Mucosa of stomach (tissue), 1 donor: ENCODE measurements at regions not wholly inside any gene's neighbourhood (a gene's known extent, or its start where the extent isn't known, plus 50 kb on each side); places are given as distances from the start of the nearest gene placed in this dataset.

Source experiments
- H3K27me3 ChIP-seq: one replicate; pipeline ENCODE4 v1.7.0; 2013; ENCODE audit warnings: mild to moderate bottlenecking, low read length; ENCODE audit not compliant: control insufficient read depth, insufficient read depth
- H3K36me3 ChIP-seq: one replicate; pipeline ENCODE4 v1.7.0; 2013; ENCODE audit warnings: low read length; ENCODE audit not compliant: control insufficient read depth, insufficient read depth
- H3K4me1 ChIP-seq: one replicate; pipeline ENCODE4 v1.7.0; 2013; ENCODE audit warnings: mild to moderate bottlenecking, low read length; ENCODE audit not compliant: control insufficient read depth, insufficient read depth
- H3K4me3 ChIP-seq: one replicate; pipeline ENCODE4 v1.7.0; 2013; ENCODE audit warnings: low read length
- H3K9ac ChIP-seq: one replicate; pipeline ENCODE4 v1.7.0; 2013; ENCODE audit warnings: mild to moderate bottlenecking, low read length, moderate library complexity
- H3K9me3 ChIP-seq: one replicate; pipeline ENCODE4 v1.7.0; 2013; ENCODE audit warnings: mild to moderate bottlenecking, low read length, moderate library complexity; ENCODE audit not compliant: control insufficient read depth
- donor health status: Pancreatic carcinoma.

GRCh38 chr2:42893047-42893758 is 100.8 kb upstream of the HAAO start:
- H3K9me3 ChIP-seq: no peaks in the 10 kb centered on the region
- no peak overlapping the region for H3K9ac ChIP-seq
- no peaks in the 10 kb centered on the region for H3K36me3 ChIP-seq
- no peak overlapping the region for H3K4me3 ChIP-seq
- no peaks in the 10 kb centered on the region for H3K27me3 ChIP-seq
- H3K4me1 ChIP-seq: no peaks in the 10 kb centered on the region

GRCh38 chr2:42890791-42891355 is 98.5 kb upstream of the HAAO start:
- Histone ChIP-seq H3K9ac (no peak overlapping the region), H3K27me3 (no peaks in the 10 kb centered on the region), H3K4me3 (no peak overlapping the region), H3K4me1 (no peaks in the 10 kb centered on the region), H3K36me3 (no peaks in the 10 kb centered on the region), H3K9me3 (no peaks in the 10 kb centered on the region)

- H3K27me3 ChIP-seq: no peaks in the 10 kb centered on the region
- no peak overlapping the region for H3K9ac ChIP-seq
- no peak overlapping the region for H3K4me3 ChIP-seq
- H3K9me3 ChIP-seq: no peaks in the 10 kb centered on the region
- H3K4me1 ChIP-seq: no peaks in the 10 kb centered on the region
- no peaks in the 10 kb centered on the region for H3K36me3 ChIP-seq
These were observed 96.2 kb upstream of the HAAO start for GRCh38 chr2:42888321-42889245.

- H3K4me1 ChIP-seq: no peaks in the 10 kb centered on the region
- no peak overlapping the region for H3K4me3 ChIP-seq
- no peaks in the 10 kb centered on the region for H3K27me3 ChIP-seq
- H3K9me3 ChIP-seq: no peaks in the 10 kb centered on the region
- H3K9ac ChIP-seq: no peak overlapping the region
- H3K36me3 ChIP-seq: no peaks in the 10 kb centered on the region
These were observed 94.5 kb upstream of the HAAO start for GRCh38 chr2:42886921-42887320.

DNA sequence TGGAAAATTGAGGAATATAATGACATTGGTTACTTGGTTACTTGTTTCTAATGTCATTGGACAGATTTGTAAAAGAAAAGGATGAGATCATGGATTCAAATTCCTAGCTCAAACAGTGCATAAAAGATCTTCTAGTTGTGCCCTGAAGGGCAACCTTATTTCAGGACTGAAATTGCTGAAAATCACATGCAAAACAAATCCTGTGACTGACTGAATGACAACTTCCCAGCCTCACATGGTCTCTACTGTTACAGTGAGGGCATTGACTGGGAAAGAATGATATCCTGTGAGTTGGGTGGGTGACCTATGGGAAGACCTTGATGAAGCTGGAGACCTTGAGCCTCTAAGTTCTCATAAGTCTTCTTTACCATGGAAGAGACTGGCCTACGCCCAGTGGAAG is 90.4 kb upstream of the HAAO start:
- Histone ChIP-seq H3K27me3 (no peaks in the 10 kb centered on the region), H3K36me3 (no peaks in the 10 kb centered on the region), H3K9me3 (no peaks in the 10 kb centered on the region), H3K4me3 (no peak overlapping the region), H3K9ac (no peak overlapping the region), H3K4me1 (peaks cover 7% of the 10 kb centered on the region)

GRCh38 chr2:42881732-42882131 is 89.3 kb upstream of the HAAO start:
- Histone ChIP-seq H3K4me1 (peaks cover 7% of the 10 kb centered on the region), H3K4me3 (no peak overlapping the region), H3K9ac (no peak overlapping the region), H3K9me3 (no peaks in the 10 kb centered on the region), H3K36me3 (no peaks in the 10 kb centered on the region), H3K27me3 (no peaks in the 10 kb centered on the region)

DNA sequence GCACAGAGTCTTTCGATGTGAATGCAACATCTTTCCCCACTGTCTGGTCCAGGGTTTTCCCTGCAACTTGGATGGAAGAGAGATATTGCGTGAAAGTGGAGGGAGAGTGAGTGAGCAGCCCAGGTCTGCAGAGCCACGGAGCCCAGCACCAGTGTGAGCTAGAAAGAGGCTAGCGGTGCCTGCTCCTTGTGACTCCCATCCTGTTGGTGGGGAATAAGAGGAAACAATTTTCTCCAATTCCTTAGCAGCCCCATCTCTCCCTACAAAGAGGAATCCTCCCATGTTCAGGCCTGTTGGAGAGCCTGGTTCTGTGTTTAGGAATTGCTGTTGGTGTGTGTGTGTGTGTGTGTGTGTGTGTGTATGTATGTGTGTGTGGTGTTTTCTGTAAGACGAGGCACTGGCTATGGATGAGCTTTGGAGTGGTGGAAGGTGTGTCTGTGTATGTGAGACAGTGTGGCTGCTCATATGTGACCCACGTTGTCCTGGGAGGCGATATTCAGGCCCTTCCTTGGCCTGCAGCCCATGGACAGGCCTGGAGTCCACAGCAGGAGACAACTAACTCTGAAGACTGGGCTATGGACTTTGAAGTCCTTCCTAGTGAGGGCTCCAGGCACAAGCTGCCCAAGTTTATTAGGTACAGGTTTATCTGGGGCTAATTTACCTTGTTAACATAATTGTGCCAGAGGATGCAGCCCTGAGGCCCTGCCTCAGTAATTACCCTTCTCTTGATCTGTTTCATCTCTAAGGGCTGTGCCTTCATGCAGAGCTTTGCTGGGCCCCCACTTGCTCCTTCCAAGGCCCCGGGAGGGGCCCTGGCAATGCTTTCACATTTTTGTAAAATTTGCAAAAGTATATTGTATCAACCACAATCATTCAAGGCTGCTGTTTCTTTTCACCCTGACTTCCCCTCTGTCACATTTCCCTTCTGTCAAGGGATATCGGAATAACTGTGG is 88.6 kb upstream of the HAAO start:
- H3K27me3 ChIP-seq: no peaks in the 10 kb centered on the region
- no peak overlapping the region for H3K9ac ChIP-seq
- H3K36me3 ChIP-seq: no peaks in the 10 kb centered on the region
- H3K4me1 ChIP-seq: peaks cover 7% of the 10 kb centered on the region
- no peak overlapping the region for H3K4me3 ChIP-seq
- H3K9me3 ChIP-seq: no peaks in the 10 kb centered on the region

DNA sequence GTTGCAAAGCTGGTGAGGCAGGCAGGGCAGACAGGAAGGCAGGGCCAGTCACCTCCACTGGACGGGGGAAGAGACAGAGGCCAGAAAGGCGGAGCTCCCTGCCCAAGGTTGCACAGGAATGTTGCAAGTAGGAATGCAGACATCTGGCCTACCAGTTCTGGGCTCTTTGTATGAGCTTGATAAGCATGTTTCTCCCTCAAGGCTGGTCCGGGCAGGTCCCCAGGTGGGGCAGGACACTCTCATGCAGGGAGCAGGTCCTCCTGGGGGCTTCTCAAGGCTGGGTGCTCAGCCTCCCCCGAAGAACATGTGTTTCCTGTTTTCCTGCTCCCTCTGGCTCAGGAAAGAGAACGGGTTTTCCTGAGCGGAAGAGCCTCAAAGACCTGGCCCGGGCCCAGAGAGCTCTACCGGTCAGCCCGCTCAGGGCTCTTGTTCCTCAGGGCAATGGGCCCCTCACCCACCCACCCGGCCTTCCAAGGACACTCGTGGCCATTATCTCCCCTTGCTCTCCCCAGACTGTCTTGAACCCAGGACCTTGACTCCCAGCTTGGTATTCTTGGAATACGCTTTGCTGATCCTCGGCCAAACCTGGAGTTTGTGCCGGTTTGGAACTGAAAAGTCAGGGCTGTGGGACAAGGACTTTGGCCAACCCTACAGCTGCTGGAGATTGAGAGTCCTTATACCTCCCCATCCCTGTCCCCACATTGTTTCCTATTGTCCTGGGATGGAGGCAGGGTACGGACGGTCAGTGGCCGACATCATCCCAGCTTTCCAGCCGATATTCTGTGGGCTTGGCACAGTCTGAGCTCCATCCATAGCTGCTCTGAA is 87.7 kb upstream of the HAAO start:
- Histone ChIP-seq H3K4me3 (no peak overlapping the region), H3K9ac (no peak overlapping the region), H3K9me3 (no peaks in the 10 kb centered on the region), H3K4me1 (peaks cover 7% of the 10 kb centered on the region), H3K36me3 (no peaks in the 10 kb centered on the region), H3K27me3 (no peaks in the 10 kb centered on the region)

- peaks cover 7% of the 10 kb centered on the region for H3K4me1 ChIP-seq
- H3K9ac ChIP-seq: no peak overlapping the region
These were observed 86.8 kb upstream of the HAAO start for GRCh38 chr2:42879121-42879705.

GRCh38 chr2:42878581-42878980 is 86.2 kb upstream of the HAAO start:
- Histone ChIP-seq H3K27me3 (no peaks in the 10 kb centered on the region), H3K4me1 (peaks cover 7% of the 10 kb centered on the region)

More at GRCh38 chr2:42879121-42879705, 86.8 kb upstream of the HAAO start:
- H3K36me3 ChIP-seq: no peaks in the 10 kb centered on the region
- H3K9me3 ChIP-seq: no peaks in the 10 kb centered on the region
- H3K27me3 ChIP-seq: no peaks in the 10 kb centered on the region
- H3K4me3 ChIP-seq: no peak overlapping the region

More at GRCh38 chr2:42878581-42878980, 86.2 kb upstream of the HAAO start:
- Histone ChIP-seq H3K36me3 (no peaks in the 10 kb centered on the region), H3K4me3 (no peak overlapping the region), H3K9ac (no peak overlapping the region), H3K9me3 (no peaks in the 10 kb centered on the region)
